Spleen (tissue), 11 donors: ENCODE measurements at regions not wholly inside any gene's neighbourhood (a gene's known extent, or its start where the extent isn't known, plus 50 kb on each side); places are given as distances from the start of the nearest gene placed in this dataset.

Experiments
- DNase-seq: peaks from one replicate; pipeline ENCODE4 v3.0.0-alpha.2; 2020
- H3K27ac ChIP-seq, 8 donors: fragments of 200-600 bp; sonication (generic) in 7 of 8; 1 replicate in 4 of 8; 2 replicates in 4 of 8; pipeline versions ENCODE4 v1.5.0 to v1.8.0; 2016 to 2021; ENCODE audit warnings: inconsistent platforms in 4 of 8, mild to moderate bottlenecking in 4 of 8, moderate library complexity in 1 of 8
- H3K27me3 ChIP-seq, 7 donors: fragments of 200-600 bp; sonication (generic) in 6 of 7; replicated peaks in 1 of 7; 1 replicate in 4 of 7; 2 replicates in 3 of 7; pipeline versions ENCODE4 v1.5.0 to v1.8.0; 2016 to 2021; ENCODE audit warnings: inconsistent platforms in 3 of 7, mild to moderate bottlenecking in 1 of 7
- H3K36me3 ChIP-seq, 6 donors: fragments of 200-600 bp; sonication (generic) in 5 of 6; 1 replicate in 4 of 6; 2 replicates in 2 of 6; pipeline versions ENCODE4 v1.5.0 to v1.8.0; 2016 to 2021; ENCODE audit warnings: inconsistent platforms in 2 of 6
- H3K4me1 ChIP-seq, 6 donors: fragments of 200-600 bp; sonication (generic) in 5 of 6; 1 replicate in 3 of 6; 2 replicates in 3 of 6; pipeline versions ENCODE4 v1.5.0 to v1.8.0; 2016 to 2021; ENCODE audit warnings: inconsistent platforms in 3 of 6
- H3K4me3 ChIP-seq, 8 donors: fragments of 200-600 bp; sonication (generic) in 7 of 8; 1 replicate in 4 of 8; 2 replicates in 4 of 8; pipeline versions ENCODE4 v1.5.0 to v1.8.0; 2016 to 2021; ENCODE audit warnings: inconsistent platforms in 4 of 8, mild to moderate bottlenecking in 4 of 8, moderate library complexity in 2 of 8
- H3K9me3 ChIP-seq, 8 donors: fragments of 200-600 bp; sonication (generic) in 7 of 8; 1 replicate in 4 of 8; 2 replicates in 4 of 8; pipeline versions ENCODE4 v1.5.0 to v1.8.0; 2016 to 2021; ENCODE audit warnings: inconsistent platforms in 4 of 8
- POLR2A ChIP-seq, 3 donors: fragments of 450-650 bp; IDR thresholded peaks; one replicate each; pipeline ENCODE4 v1.5.1; 2017; ENCODE audit warnings: antibody characterized with exemption in 3 of 3, mild to moderate bottlenecking in 1 of 3
- POLR2AphosphoS5 ChIP-seq, 3 donors: sonication (generic); formaldehyde crosslinking; IDR thresholded peaks; one replicate each; pipeline ENCODE4 v1.5.1; 2017; ENCODE audit warnings: antibody characterized with exemption in 3 of 3
- WGBS, 5 donors: extraction: QIAGEN DNeasy Blood & Tissue Kit in 3 of 5; methylation state at CpG; one replicate each; pipeline versions ENCODE4 v1.1.5 to v1.1.7; 2013 to 2018; 5-methylcytosine and 5-hydroxymethylcytosine counted together
- intact Hi-C: fragments of 100-400 bp; cut with DNase I; formaldehyde crosslinking; loops from one replicate; pipeline ENCODE4 v1.15.0; 2023; ENCODE audit warnings: low total_unique reads
- TF ChIP-seq, protein P1 (sequence below), 11 experiments: fragments of 200-600 bp in 7 of 11; fragments of 450-650 bp in 4 of 11; sonication (generic) in 4 of 11; IDR thresholded peaks in 8 of 11; conservative IDR thresholded peaks in 3 of 11; 1 replicate in 7 of 11; 2 replicates in 4 of 11; pipeline versions ENCODE4 v1.4.0 to v1.8.0; 2016 to 2021; ENCODE audit warnings: antibody characterized with exemption in 11 of 11, inconsistent platforms in 4 of 11, mild to moderate bottlenecking in 1 of 11
- donor health status: healthy with polysubstance abuse.
- donor health status: DM: no; HTN: no; CAD: no; lungs with moderate emphysema.
- donor health status: DM: no; HTN: no; CAD: no.
- donor health status: Bipolar disorder and iron deficiency.
- donor health status: healthy.
- donor health status: DM: no; HTN: no; CAD: no.
- donor health status: DM: yes; HTN: yes; CAD: no.

DNA sequence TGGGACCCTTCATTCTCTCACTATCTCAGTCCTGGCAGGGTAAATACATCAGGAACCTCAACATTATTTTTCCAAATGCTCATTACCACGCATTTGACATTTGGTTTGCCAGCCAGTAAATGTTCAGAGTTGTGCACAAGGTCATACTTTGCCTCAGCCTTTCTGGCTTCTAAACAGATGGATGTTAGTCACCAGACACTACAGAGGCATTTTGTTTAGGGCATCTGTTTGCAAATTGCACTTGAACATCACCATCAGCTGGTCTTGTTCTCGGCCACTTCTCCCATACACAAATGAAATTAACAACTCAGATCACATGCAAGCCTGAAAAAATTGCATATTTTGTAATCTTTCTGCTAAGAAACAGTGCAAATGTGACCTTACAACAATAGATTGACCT is 75.0 kb upstream of the SLC1A1 start:
- H3K27ac ChIP-seq: no peak overlapping the region
- no peaks in the 10 kb centered on the region for H3K4me1 ChIP-seq
- WGBS, 5 donors: 84 to 92% (median 85%) methylated on average over 2 of the region's 2 CpGs
- no peak overlapping the region for H3K4me3 ChIP-seq
- intact Hi-C loops: no loop called here
- H3K36me3 ChIP-seq: no peaks in the 10 kb centered on the region
- TF ChIP-seq POLR2A (IDR thresholded peaks at IDR 0.05) (no peak), POLR2AphosphoS5 (IDR thresholded peaks at IDR 0.05) (no peak)
- TF ChIP-seq, protein P1, sequence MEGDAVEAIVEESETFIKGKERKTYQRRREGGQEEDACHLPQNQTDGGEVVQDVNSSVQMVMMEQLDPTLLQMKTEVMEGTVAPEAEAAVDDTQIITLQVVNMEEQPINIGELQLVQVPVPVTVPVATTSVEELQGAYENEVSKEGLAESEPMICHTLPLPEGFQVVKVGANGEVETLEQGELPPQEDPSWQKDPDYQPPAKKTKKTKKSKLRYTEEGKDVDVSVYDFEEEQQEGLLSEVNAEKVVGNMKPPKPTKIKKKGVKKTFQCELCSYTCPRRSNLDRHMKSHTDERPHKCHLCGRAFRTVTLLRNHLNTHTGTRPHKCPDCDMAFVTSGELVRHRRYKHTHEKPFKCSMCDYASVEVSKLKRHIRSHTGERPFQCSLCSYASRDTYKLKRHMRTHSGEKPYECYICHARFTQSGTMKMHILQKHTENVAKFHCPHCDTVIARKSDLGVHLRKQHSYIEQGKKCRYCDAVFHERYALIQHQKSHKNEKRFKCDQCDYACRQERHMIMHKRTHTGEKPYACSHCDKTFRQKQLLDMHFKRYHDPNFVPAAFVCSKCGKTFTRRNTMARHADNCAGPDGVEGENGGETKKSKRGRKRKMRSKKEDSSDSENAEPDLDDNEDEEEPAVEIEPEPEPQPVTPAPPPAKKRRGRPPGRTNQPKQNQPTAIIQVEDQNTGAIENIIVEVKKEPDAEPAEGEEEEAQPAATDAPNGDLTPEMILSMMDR (IDR thresholded peaks at IDR 0.05 in 8 of 11, conservative IDR thresholded peaks at IDR 0.05 in 3 of 11): no peak
- H3K9me3 ChIP-seq: no peaks in the 10 kb centered on the region
- no peak for DNase-seq
- no peaks in the 10 kb centered on the region for H3K27me3 ChIP-seq

DNA sequence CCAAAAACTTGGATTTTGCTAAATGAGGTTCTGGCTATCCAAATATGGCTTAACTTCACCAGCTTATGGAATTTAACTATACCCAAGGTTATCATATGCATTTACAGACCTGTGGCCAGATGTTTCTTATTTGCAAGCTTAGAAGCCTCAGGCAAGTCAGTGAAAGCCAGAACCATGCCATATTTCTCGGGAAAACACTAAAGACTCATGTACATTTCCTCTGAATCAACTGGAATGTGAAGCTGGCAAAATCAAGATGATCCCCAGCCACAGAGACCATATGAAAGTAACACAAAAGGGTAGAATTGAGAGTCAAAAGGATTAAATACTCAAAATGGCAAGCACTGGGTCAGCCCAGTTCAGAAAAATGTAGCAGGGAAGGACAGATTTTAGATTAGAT is 76.4 kb upstream of the SLC1A1 start:
- H3K4me1 ChIP-seq: no peaks in the 10 kb centered on the region
- TF ChIP-seq POLR2AphosphoS5 (IDR thresholded peaks at IDR 0.05) (no peak), POLR2A (IDR thresholded peaks at IDR 0.05) (no peak)
- TF ChIP-seq, protein P1 (IDR thresholded peaks at IDR 0.05 in 8 of 11, conservative IDR thresholded peaks at IDR 0.05 in 3 of 11): no peak
- no peak overlapping the region for H3K27ac ChIP-seq
- H3K27me3 ChIP-seq: no peaks in the 10 kb centered on the region
- H3K9me3 ChIP-seq: no peaks in the 10 kb centered on the region
- H3K36me3 ChIP-seq: no peaks in the 10 kb centered on the region
- H3K4me3 ChIP-seq: no peak overlapping the region
- 71 to 88% (median 79%) methylated on average over 1 of the region's 1 CpG for WGBS, 5 donors
- no peak for DNase-seq
- intact Hi-C loops: no loop called here

DNA sequence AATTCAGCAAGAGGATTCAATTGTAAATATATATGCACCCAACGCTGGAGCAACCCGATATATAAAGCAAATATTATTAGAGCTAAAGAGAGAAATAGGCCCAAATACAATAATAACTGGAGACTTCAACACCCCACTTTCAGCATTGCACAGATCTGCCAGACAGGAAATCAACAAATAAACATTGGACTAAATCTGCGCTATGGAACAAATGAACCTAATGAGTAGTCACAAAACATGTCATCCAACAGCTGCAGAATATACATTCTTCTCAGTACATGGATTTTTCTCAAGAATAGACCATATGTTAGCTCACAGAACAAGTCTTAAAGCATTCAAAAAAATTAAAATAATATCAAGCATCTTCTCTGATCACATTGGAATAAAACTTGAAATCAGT is 86.1 kb upstream of the SLC1A1 start:
- no peak overlapping the region for H3K27ac ChIP-seq
- no peak for TF ChIP-seq POLR2A (IDR thresholded peaks at IDR 0.05)
- no peak for TF ChIP-seq POLR2AphosphoS5 (IDR thresholded peaks at IDR 0.05)
- TF ChIP-seq, protein P1 (IDR thresholded peaks at IDR 0.05 in 8 of 11, conservative IDR thresholded peaks at IDR 0.05 in 3 of 11): no peak
- H3K36me3 ChIP-seq: no peaks in the 10 kb centered on the region
- H3K4me1 ChIP-seq: no peaks in the 10 kb centered on the region
- H3K9me3 ChIP-seq: peaks cover 0 to 67% (median 38%) of the 10 kb centered on the region in 8 donors
- intact Hi-C loops: no loop called here
- WGBS, 5 donors: 60 to 98% (median 78%) methylated on average over 3 of the region's 3 CpGs
- DNase-seq: no peak
- no peaks in the 10 kb centered on the region for H3K27me3 ChIP-seq
- H3K4me3 ChIP-seq: no peak overlapping the region

DNA sequence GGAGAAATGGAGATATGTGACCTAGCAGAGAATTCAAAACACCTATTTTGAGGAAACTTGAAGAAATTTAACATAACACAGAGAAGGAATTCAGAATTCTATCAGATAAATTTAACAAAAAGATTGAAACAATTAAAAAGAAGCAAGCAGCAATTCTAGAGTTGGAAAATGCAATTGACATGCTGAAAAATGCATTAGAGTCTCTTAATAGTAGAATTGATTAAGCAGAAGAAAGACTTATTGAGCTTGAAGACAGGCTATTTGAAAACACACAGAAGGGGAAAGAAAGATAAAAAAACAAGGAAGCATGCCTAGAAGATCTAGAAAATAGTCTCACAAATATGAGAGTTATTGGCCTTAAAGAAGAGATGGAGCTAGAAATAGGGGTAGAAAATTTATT is 87.8 kb upstream of the SLC1A1 start:
- H3K9me3 ChIP-seq: peaks cover 0 to 66% (median 38%) of the 10 kb centered on the region in 8 donors
- H3K36me3 ChIP-seq: no peaks in the 10 kb centered on the region
- no peak overlapping the region for H3K27ac ChIP-seq
- H3K27me3 ChIP-seq: peaks cover 0 to 13% (median 0%) of the 10 kb centered on the region in 7 donors
- intact Hi-C loops: no loop called here
- DNase-seq: no peak
- TF ChIP-seq, protein P1 (IDR thresholded peaks at IDR 0.05 in 8 of 11, conservative IDR thresholded peaks at IDR 0.05 in 3 of 11): no peak
- TF ChIP-seq POLR2AphosphoS5 (IDR thresholded peaks at IDR 0.05): no peak
- no peak for TF ChIP-seq POLR2A (IDR thresholded peaks at IDR 0.05)
- no peaks in the 10 kb centered on the region for H3K4me1 ChIP-seq
- no peak overlapping the region for H3K4me3 ChIP-seq
